SK-MEL-5 (cell line): ENCODE measurements at regions not wholly inside any gene's neighbourhood (a gene's known extent, or its start where the extent isn't known, plus 50 kb on each side); places are given as distances from the start of the nearest gene placed in this dataset.
"Not testable (repeated sequence)": the region's sequence is repeated elsewhere in the genome, so short reads cannot be mapped to it uniquely, and the experiment has no call there.

Experiments
- DNase-seq: peaks from one replicate; pipeline ENCODE4 v3.0.0-alpha.2; 2016; ENCODE audit warnings: low read depth, low spot score
- in situ Hi-C: cut with HindIII; loops from 2 replicates; pipeline ENCODE4 v1.10.0; 2016; ENCODE audit warnings: low sequenced_read_pairs, high pct_unique_total_duplicates, low pct_unique_long_range_greater_than_20kb

GRCh38 chr15:93779341-93779740 lies 452.0 kb upstream of the MCTP2 start:
- in situ Hi-C loops = no loop called here

GRCh38 chr15:93771196-93772030 lies 459.9 kb upstream of the MCTP2 start:
- DNase-seq = no peak
- in situ Hi-C loops = no loop called here

More at GRCh38 chr15:93779341-93779740, 452.0 kb upstream of the MCTP2 start:
- no peak for DNase-seq

GRCh38 chr15:93770788-93771187 lies 460.6 kb upstream of the MCTP2 start:
- in situ Hi-C loops = no loop called here
- DNase-seq = no peak

GRCh38 chr15:93762036-93762435 lies 469.3 kb upstream of the MCTP2 start:
- in situ Hi-C loops = no loop called here
- no peak for DNase-seq

GRCh38 chr15:93759629-93760028 lies 471.7 kb upstream of the MCTP2 start:
- DNase-seq = no peak
- in situ Hi-C loops = no loop called here

- DNase-seq = no peak
- in situ Hi-C loops = no loop called here
Observed at GRCh38 chr15:93758824-93759223, 472.5 kb upstream of the MCTP2 start.

GRCh38 chr15:93748710-93749109 lies 482.7 kb upstream of the MCTP2 start:
- in situ Hi-C loops = no loop called here

GRCh38 chr15:93734976-93735375 lies 496.4 kb upstream of the MCTP2 start:
- DNase-seq, in situ Hi-C loops: not testable (repeated sequence)

More at GRCh38 chr15:93748710-93749109, 482.7 kb upstream of the MCTP2 start:
- no peak for DNase-seq

GRCh38 chr15:93730724-93731123 lies 500.6 kb upstream of the MCTP2 start:
- in situ Hi-C loops = no loop called here
- DNase-seq = no peak

GRCh38 chr15:93722165-93722564 lies 509.2 kb upstream of the MCTP2 start:
- in situ Hi-C loops = no loop called here
- DNase-seq = no peak

- in situ Hi-C loops = no loop called here
- no peak for DNase-seq
Observed at GRCh38 chr15:93720607-93721006, 510.8 kb upstream of the MCTP2 start.

- no peak for DNase-seq
- in situ Hi-C loops = no loop called here
Observed at GRCh38 chr15:93719921-93720351, 511.4 kb upstream of the MCTP2 start.

GRCh38 chr15:93716615-93717231 lies 514.6 kb upstream of the MCTP2 start:
- in situ Hi-C loops = no loop called here
- DNase-seq = no peak

- no peak for DNase-seq
- in situ Hi-C loops = no loop called here
Observed at GRCh38 chr15:93709708-93710107, 521.7 kb upstream of the MCTP2 start.

- no peak for DNase-seq
- in situ Hi-C loops = no loop called here
Observed at GRCh38 chr15:93708724-93709445, 522.5 kb upstream of the MCTP2 start.

GRCh38 chr15:93707751-93708150 lies 523.6 kb upstream of the MCTP2 start:
- in situ Hi-C loops = no loop called here

GRCh38 chr15:93706495-93707292 lies 524.7 kb upstream of the MCTP2 start:
- no peak for DNase-seq
- in situ Hi-C loops = no loop called here

More at GRCh38 chr15:93707751-93708150, 523.6 kb upstream of the MCTP2 start:
- no peak for DNase-seq
